Suprapubic skin (tissue), 4 donors: ENCODE measurements at regions not wholly inside any gene's neighbourhood (a gene's known extent, or its start where the extent isn't known, plus 50 kb on each side); places are given as distances from the start of the nearest gene placed in this dataset.

Source experiments
- CTCF ChIP-seq, 2 donors: fragments of 200-600 bp in 1 of 2; fragments of 450-650 bp in 1 of 2; sonication (generic) in 1 of 2; IDR thresholded peaks; one replicate each; pipeline ENCODE4 v1.5.1; 2016 to 2019; ENCODE audit warnings: antibody characterized with exemption in 2 of 2, mild to moderate bottlenecking in 1 of 2, moderate library complexity in 1 of 2
- EP300 ChIP-seq: sonication (generic); formaldehyde crosslinking; IDR thresholded peaks from one replicate; pipeline ENCODE4 v1.6.1; 2017; ENCODE audit warnings: antibody characterized with exemption
- POLR2A ChIP-seq, 2 donors: fragments of 450-650 bp; IDR thresholded peaks; one replicate each; pipeline ENCODE4 v1.6.1; 2017; ENCODE audit warnings: antibody characterized with exemption in 2 of 2, mild to moderate bottlenecking in 2 of 2, moderate library complexity in 2 of 2
- POLR2AphosphoS5 ChIP-seq, 3 donors: sonication (generic); formaldehyde crosslinking; IDR thresholded peaks; one replicate each; pipeline ENCODE4 v1.6.1; 2017; ENCODE audit warnings: antibody characterized with exemption in 3 of 3

GRCh38 chr5:58048954-58049353 is 410.9 kb downstream of the PLK2 start:
- TF ChIP-seq CTCF (IDR thresholded peaks at IDR 0.05): no peak
- TF ChIP-seq POLR2A (IDR thresholded peaks at IDR 0.05): no peak
- no peak for TF ChIP-seq EP300
- no peak for TF ChIP-seq POLR2AphosphoS5 (IDR thresholded peaks at IDR 0.05)
